ENCODE measurements at regions not wholly inside any gene's neighbourhood (a gene's known extent, or its start where the extent isn't known, plus 50 kb on each side); places are given as distances from the start of the nearest gene placed in this dataset.

DNA sequence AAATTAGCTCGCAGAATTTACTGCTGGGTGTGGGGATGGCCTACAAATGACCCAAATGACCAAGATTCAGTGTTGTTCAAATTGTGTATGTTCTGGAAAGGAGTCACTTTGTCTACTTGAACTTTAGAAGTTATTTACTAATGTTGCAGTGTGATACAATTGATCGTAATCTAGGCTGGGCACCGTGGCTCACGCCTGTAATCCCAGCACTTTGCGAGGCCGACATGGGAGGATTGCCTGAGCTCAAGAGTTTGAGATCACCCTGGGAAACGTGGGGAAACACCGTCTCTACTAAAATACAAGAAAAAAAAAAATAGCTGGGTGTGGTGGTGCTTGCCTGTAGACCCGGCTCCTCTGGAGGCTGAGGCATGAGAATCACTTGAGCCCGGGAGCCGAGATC lies 57.6 kb upstream of the TMPRSS2 start:
- no peak for TF ChIP-seq POLR2A (IDR thresholded peaks at IDR 0.05; ENCODE audit: low read depth, low read length)
- TF ChIP-seq POLR2AphosphoS5 (IDR thresholded peaks at IDR 0.05; ENCODE audit: low read depth, low read length) = no peak
- TF ChIP-seq TAF1 (IDR thresholded peaks at IDR 0.05; ENCODE audit: low read depth, low read length) = no peak
- no peak for TF ChIP-seq SPI1 (IDR thresholded peaks at IDR 0.05; ENCODE audit: low read depth, low read length)
- no peak for TF ChIP-seq POU2F2 (IDR thresholded peaks at IDR 0.05; ENCODE audit: low read depth, low read length)

Data from GM12891 (cell line).